ENCODE measurements at regions not wholly inside any gene's neighbourhood (a gene's known extent, or its start where the extent isn't known, plus 50 kb on each side); places are given as distances from the start of the nearest gene placed in this dataset.

DNA sequence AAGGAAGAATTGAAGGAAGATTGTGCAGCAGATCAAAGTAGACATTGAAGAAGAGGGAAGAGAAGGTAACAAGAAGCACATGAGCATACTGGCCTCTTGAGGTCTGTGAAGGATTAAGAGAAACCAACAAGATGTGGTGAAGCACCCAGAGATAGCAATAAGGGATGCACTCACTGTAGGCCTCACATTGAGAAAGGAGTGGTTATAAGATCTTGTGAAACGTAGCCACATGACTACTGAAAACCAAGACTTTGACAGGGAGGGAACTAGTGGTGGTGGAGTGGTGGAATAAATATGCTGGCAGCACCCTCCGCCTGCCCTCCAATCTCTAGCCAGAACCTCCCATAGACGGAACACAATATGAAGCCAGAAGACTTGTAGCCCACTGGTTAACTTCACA, 651.2 kb downstream of the DIPK2A start:
- no peak overlapping the region for H3K27ac ChIP-seq
- ATAC-seq (no peak), DNase-seq (peak in 1 of 2 donors; percentile 6)
- intact Hi-C loops (cut with DNase I) = no loop called here
- no peaks in the 10 kb centered on the region for H3K27me3 ChIP-seq (ENCODE audit: insufficient read depth in 3 of 3, low read length in 2 of 3)
- 50 to 71% (median 56%) methylated on average over 3 of the region's 3 CpGs for WGBS, 3 donors
- H3K4me1 ChIP-seq = no peaks in the 10 kb centered on the region
- no peak overlapping the region for H3K4me3 ChIP-seq
- H3K9me3 ChIP-seq = no peaks in the 10 kb centered on the region
- H3K36me3 ChIP-seq (ENCODE audit: insufficient read depth in 1 of 2, low read depth in 1 of 2) = no peaks in the 10 kb centered on the region
- TF ChIP-seq, protein P1, sequence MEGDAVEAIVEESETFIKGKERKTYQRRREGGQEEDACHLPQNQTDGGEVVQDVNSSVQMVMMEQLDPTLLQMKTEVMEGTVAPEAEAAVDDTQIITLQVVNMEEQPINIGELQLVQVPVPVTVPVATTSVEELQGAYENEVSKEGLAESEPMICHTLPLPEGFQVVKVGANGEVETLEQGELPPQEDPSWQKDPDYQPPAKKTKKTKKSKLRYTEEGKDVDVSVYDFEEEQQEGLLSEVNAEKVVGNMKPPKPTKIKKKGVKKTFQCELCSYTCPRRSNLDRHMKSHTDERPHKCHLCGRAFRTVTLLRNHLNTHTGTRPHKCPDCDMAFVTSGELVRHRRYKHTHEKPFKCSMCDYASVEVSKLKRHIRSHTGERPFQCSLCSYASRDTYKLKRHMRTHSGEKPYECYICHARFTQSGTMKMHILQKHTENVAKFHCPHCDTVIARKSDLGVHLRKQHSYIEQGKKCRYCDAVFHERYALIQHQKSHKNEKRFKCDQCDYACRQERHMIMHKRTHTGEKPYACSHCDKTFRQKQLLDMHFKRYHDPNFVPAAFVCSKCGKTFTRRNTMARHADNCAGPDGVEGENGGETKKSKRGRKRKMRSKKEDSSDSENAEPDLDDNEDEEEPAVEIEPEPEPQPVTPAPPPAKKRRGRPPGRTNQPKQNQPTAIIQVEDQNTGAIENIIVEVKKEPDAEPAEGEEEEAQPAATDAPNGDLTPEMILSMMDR (IDR thresholded peaks at IDR 0.05) = no peak

DNA sequence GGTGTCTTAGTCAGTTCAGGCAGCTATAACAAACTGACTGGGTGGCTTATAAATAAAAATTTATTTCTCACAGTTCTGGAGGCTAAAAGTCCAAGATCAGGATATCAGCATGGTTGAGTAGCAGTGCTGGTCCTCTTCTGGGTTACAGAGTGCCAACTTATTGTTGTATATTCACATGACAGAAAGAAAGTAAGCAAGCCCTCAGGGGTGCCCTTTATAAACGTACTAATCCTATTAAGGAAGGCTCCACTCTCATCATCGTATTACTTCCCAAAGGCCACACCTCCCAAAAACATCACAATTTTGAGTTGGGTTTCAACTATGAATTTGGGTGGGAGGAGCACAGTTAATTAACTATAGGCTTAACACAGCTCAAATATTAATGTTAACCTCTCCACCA, 653.0 kb downstream of the DIPK2A start:
- Histone ChIP-seq H3K27me3 (ENCODE audit: insufficient read depth in 3 of 3, low read length in 2 of 3) (no peaks in the 10 kb centered on the region), H3K4me3 (no peak overlapping the region), H3K4me1 (no peaks in the 10 kb centered on the region), H3K36me3 (ENCODE audit: insufficient read depth in 1 of 2, low read depth in 1 of 2) (no peaks in the 10 kb centered on the region), H3K9me3 (no peaks in the 10 kb centered on the region), H3K27ac (no peak overlapping the region)
- DNase-seq (no peak), ATAC-seq (no peak)
- intact Hi-C loops (cut with DNase I) = no loop called here
- TF ChIP-seq, protein P1 (IDR thresholded peaks at IDR 0.05) = no peak
- 55 to 62% (median 57%) methylated on average over 2 of the region's 2 CpGs for WGBS, 3 donors

DNA sequence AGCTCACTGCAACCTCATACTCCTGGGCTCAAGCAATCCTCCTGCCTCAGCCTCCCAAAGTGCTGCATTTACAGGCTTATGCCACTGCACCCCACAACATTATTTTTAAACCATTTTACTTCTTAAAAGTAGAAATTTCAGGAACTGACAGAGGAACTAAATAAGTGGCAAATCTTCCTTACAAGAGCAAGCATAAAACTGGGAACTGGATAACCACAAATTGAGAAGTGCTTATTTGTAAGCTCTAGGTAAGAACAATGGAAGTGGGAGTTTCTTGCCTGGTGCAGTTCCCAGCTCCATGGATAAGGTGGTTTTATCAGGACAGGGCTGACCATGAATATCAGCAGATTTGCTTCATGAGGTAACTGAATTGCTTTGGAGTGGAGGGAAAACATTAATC, 655.2 kb downstream of the DIPK2A start:
- TF ChIP-seq, protein P1 (IDR thresholded peaks at IDR 0.05) = no peak
- no peak overlapping the region for H3K27ac ChIP-seq
- no peak for ATAC-seq
- no peak overlapping the region for H3K4me3 ChIP-seq
- H3K27me3 ChIP-seq (ENCODE audit: insufficient read depth in 3 of 3, low read length in 2 of 3) = no peaks in the 10 kb centered on the region
- no peaks in the 10 kb centered on the region for H3K4me1 ChIP-seq
- DNase-seq = no peak
- H3K36me3 ChIP-seq (ENCODE audit: insufficient read depth in 1 of 2, low read depth in 1 of 2) = no peaks in the 10 kb centered on the region
- intact Hi-C loops (cut with DNase I) = no loop called here
- H3K9me3 ChIP-seq = no peaks in the 10 kb centered on the region

DNA sequence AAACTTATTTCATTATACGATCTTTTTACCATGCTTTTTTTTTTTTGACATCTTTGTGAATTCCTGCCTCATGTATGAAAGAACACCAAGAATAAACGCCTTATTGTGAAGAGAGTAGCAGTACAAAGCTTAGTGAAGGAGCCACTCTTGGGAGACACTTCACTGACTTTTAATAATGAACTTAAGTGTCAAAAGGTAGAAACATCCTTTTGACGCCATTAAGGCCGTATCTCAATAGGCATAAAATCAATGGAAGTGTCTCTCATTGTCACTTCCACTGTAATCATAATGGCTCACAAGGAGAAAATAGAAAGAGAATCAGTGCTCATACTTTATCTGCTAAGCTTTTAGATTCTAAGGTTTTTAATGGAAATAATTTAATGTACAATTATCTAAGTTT, 657.8 kb downstream of the DIPK2A start:
- ATAC-seq (no peak), DNase-seq (no peak)
- Histone ChIP-seq H3K9me3 (no peaks in the 10 kb centered on the region), H3K27ac (no peak overlapping the region), H3K4me3 (no peak overlapping the region), H3K4me1 (no peaks in the 10 kb centered on the region), H3K36me3 (ENCODE audit: insufficient read depth in 1 of 2, low read depth in 1 of 2) (no peaks in the 10 kb centered on the region), H3K27me3 (ENCODE audit: insufficient read depth in 3 of 3, low read length in 2 of 3) (no peaks in the 10 kb centered on the region)
- WGBS, 3 donors = 92 to 96% (median 93%) methylated on average over 4 of the region's 4 CpGs
- intact Hi-C loops (cut with DNase I) = no loop called here
- TF ChIP-seq, protein P1 (IDR thresholded peaks at IDR 0.05) = no peak

DNA sequence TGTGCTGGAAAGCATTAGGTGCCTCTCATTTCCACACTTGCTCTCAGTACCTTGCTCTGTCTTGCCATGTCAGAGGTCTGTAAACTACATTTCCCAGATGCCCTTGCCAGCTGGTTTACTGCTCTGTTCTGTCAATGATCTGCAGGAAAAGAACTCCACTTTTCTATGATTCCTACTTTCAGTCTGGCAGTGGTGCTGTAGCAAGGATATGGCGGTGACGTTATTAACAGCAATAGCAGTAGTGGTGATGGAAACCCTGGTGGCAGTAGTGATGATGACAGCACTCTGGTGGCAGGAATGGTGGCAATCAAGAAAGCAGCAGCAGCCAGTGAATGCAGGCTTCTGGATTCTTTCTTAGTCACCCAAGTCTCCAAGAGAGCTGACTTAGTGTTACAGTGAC, 665.2 kb downstream of the DIPK2A start:
- Histone ChIP-seq H3K4me1 (no peaks in the 10 kb centered on the region), H3K4me3 (no peak overlapping the region), H3K27me3 (ENCODE audit: insufficient read depth in 3 of 3, low read length in 2 of 3) (no peaks in the 10 kb centered on the region), H3K27ac (no peak overlapping the region), H3K9me3 (no peaks in the 10 kb centered on the region), H3K36me3 (ENCODE audit: insufficient read depth in 1 of 2, low read depth in 1 of 2) (no peaks in the 10 kb centered on the region)
- ATAC-seq (no peak), DNase-seq (no peak)
- TF ChIP-seq, protein P1 (IDR thresholded peaks at IDR 0.05) = no peak
- WGBS, 3 donors = 56 to 75% (median 70%) methylated on average over 2 of the region's 2 CpGs
- intact Hi-C loops (cut with DNase I) = no loop called here
